ENCODE measurements at regions not wholly inside any gene's neighbourhood (a gene's known extent, or its start where the extent isn't known, plus 50 kb on each side); places are given as distances from the start of the nearest gene placed in this dataset.
"Not testable (repeated sequence)": the region's sequence is repeated elsewhere in the genome, so short reads cannot be mapped to it uniquely, and the experiment has no call there.

DNA sequence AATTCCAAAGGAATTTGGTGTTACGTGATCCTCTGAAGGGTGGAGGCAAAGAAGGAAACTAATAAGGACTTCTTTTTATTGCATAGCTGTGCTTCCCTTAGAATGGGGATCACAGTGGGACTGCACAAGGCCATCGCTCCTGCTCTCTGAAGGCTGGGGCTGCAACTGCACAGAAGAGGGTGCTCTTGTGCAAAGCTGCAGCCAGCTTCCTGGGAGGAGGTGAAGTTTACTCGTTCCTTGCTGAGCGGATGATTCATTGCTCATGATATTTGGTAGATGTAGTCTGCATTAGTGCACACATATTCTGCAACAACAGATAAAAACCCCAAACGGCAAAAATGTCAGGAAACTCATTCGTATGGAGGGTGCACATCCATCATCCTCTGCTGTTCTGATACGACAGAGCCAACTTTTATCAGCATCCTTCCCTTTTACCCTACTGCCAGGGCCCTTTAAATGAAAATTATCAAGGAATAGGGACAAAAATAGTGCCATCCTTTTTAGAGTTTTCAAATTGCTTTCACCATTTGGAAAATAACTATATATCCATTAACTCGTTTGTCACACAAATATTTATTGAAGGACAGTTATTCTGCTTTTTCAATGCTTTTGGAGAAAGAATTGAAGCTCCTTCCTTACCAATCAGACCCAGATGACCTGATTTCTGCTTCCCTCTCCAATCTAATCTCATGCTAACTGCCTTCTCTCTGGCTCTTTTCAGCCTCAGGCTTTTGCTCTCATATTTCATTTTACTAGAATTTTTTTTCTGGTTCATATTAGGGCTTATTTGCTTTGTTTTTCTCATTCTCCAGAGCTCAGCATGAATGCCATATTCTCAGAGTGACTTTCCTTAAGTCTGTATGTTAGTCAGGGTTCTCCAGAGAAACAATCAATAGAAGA is 263.6 kb downstream of the DUSP10 start:
- peak; percentile 58 for DNase-seq

DNA sequence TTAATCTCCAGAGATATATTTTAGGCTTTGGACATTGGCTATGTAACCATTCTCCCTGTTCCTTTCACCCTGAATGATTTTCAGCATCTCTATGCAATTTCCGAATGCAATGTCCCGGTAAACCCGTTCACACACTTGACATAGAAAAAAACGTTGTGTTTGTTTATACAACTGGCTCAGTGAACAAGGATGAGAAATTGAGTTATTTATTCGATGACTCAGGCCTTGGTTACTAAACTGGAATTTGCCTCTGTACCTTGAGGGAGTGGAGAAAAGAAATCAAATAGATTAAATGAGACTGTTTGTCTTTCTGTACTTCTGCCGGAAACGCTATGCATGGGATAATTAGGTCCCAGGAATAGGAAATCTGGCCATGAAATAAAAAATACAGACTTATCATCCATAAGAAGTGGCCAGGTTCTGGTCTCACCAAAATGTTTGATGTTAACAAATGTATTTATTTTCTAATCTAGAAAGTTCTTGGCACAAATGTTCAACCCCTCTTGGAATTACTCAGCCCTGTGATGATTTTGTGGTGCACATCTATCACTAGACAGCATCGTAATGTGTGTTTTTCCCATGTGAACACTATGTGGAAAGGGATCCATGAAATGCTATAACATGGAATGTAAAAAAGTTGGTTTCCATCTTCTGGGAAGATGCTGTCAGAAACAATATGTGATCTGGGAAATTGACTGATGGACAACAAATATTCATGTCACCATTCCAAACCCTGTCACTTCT is 253.9 kb downstream of the DUSP10 start:
- DNase-seq: no peak

DNA sequence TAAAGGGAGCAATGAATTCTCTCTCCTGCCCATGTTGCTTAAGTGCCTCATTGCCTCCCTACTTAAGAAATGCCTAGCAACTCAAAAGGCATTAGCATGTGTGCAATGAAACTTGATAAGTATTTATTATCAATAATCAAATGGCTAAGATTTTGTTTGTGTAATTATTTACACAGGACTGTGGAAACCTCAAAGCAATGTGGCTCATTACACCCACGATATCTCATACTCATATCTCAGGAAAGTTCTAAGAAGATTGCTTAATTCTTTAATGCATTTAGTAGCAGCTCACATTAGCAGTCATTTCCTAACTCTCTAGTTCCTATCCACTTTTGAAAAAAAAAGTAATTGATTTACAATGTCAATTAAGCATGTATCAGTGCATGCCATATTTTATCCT is 253.3 kb downstream of the DUSP10 start:
- no peak for DNase-seq

DNA sequence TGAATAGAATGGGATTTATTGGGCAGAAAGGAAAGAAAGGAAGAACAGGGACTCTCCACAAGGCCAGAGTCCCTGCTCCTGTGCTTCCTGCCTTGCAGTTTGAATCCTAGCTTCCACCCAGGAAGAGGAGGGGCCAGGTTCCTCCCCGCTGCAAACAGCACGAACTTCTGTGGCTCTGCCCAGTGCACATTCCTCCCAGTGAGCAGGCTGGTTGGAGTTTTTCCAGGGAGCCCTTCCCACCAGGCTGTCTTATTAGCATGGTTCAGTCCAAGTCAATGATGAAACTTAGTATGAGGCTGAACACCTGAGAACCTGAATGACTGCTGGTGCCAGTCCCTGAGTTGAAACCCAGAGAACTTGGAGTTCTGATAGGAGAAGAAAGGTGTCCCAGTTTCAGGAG is 247.2 kb downstream of the DUSP10 start:
- DNase-seq: no peak

DNA sequence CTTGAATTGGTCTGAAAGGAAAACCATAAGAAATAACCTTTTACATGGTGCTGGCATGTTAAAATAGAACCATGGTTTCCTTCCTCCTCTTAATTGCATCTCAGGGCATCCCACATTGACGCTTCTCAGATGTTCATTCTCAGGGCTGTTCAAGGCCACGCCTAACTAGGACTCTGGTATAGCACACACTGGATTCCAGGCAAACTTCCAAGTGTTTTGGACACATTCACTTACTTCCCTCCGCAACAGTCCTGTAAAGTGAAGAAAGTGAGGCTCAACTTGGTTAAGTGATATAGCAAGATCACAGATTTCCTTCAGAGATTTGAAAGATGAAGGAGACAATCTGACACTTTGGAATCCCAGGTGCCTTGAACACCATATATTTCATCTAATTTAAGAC is 244.8 kb downstream of the DUSP10 start:
- no peak for DNase-seq

DNA sequence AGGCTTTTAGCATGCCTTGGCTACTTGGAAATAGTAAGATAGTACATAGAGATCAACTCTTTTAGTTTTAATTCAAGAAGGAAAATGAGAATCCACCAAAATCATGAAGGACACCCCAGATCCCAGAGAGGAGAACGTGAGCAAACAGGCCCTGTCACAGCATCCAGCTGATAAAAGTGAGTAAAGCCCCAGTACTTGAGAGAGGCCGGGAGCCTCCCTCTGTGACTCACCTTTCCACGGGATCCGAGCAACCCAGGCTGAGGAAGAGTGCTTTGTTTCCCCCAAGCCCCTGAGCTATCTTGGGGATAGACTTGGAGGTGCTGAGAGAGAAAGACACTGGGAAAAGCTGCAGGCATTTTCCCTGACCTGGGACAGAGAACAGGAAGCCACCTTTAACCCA is 238.6 kb downstream of the DUSP10 start:
- DNase-seq: no peak

DNA sequence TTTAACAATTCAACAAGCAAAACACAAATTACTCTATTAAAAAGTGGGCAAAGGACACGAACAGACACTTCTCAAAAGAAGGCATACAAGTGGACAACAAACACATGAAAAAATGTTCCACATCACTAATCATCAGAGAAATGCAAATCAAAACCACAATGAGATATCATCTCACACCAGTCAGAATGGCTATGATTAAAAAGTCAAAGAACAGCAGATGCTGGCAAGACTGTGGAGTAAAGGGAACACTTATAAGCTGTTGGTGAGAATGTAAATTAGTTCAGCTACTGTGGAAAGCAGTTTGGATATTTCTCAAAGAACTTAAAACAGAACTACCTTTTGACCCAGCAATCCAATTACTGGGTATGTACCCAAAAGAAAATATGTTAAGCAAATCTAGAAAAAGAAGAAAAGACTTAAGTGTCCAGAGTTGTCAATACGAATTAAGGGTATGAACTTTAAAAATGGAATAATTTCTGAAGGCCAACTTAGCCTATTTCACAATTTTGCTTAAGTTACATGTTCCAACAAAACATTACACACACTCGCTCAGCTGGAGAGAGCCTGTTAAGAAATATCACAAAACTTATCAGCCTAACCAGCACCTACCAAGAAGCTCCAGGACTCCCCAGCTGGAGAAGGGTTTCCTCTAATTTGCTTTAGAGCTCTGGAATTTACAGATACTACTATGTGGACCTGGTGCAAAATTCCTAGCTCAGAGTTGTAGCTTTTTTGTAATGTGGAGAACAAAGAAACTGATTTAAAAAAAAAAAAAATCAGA is 232.1 kb downstream of the DUSP10 start:
- no peak for DNase-seq

DNA sequence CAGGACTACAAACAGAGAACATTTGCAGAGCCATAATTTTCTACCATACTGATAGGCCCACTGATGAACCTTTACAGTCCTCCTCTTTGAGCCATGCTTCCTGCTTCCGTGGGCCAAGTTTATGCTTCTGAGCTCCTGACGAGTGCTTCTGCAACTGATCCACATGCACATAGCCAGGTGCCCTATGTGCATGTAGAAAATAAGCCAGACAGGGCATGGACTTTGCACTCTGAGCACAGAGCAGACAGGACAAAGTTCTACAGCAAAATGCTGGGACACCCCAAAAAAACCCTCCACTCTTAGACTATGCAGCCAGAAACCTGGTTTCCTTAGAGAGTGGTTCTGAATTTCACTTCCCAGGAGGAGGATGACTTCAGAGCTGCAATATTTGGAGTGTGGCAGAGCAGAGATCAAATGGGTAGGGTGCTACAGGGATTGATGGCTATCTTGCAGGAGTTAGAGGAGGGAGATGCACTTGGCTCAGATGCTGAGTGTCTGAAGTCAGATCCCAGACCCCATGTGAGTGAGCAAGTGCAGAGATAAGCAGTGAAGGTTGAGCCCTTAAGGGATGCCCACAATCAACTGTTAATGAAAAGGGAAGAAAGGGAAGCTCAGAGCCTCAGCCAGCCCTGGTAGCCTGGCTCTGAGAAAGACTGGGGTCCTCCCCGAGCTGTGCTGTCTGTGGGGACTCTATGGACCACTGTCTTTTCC is 230.9 kb downstream of the DUSP10 start:
- DNase-seq: no peak

DNA sequence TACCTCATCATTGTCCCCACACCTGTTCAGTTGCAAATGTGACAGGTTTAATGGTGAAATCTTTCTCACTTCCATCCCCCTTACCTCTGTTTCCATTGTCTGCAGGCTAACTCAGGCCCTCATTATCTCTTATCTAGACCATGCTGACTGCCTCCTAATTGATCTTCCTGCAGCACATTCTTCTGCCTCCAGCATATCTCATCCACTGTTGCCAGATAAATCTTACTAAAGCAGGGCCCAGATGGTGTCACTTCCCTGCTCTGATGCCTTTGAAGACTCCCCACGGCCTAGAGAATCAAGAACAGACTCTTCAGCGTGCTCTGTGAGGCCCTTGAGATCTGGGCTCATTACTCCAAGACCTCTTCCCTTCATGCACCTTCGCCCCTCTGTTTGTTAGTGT is 230.1 kb downstream of the DUSP10 start:
- DNase-seq: no peak

DNA sequence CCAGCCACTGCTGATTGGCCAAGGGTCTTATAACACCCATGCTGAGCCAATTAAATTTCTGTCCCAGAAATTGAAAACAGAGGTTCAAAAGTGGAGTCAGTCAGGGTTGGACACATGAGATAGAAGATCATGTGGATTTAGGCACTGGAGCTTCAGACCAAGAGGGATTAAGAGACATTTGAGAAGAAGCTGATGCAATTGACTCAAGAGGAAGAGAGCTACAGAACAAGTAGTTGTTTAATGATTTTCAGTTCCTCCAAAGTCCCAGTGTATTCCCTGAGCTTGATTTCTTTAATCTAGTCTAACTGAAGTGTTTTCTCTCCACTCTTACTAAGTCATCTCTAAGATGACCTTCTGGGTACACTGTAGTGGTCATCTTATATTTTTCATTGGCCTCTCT is 227.1 kb downstream of the DUSP10 start:
- DNase-seq: no peak

DNA sequence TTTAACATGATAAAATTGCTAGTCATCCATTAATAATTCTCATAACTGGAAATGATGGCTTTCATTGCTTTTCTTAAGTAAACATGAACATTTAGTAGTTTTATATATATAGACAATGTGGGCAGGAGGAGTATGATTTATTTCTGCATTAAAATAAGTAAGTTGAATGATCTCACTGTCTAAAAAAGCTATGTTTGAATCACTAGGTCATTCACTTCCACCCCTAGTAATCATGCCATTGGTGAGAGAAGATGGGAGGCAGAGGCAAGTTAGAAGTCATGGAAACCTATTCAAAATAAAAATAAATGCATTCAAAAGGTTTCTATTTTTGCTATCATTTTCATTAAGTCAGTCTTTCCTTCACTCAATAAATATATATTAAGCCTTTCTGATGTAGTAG is 226.4 kb downstream of the DUSP10 start:
- no peak for DNase-seq

DNA sequence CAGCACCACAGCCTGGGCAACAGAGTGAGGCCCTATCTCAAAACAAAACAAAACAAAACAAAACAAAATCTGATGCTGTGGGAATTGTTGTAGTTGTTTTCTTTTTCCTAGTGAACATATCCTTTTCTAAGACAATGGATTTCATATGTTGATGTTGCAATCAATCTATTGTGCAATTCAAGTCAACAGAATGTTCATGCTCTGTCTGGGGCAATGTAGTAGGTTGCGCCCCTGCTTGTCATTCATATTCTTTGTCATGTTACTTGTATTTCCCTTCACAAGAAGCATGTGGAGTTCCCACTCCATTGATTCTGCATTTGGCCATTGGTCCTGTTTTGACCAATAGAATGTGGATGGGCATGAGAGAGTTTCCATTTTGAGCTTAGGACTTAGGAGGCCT is 223.9 kb downstream of the DUSP10 start:
- DNase-seq: no peak

DNA sequence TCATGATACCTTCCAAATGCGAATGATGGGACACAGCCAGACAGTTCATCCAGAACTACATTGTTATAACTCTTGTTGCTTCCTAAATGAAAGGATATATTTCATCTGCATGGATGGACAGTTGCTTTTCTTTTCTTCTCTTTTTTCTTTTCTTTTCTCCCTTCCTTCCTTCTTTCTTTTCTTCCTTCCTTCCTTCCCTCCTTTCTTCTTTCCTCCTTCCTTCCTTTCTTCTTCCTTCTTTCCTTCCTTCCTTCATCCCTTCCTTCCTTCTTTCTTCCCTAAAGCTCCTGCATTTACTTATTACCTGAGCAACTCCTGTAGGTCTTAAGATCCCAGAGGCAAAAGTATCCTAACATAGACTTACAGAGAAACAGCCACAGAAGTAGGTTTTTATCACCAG is 221.6 kb downstream of the DUSP10 start:
- DNase-seq: no peak

DNA sequence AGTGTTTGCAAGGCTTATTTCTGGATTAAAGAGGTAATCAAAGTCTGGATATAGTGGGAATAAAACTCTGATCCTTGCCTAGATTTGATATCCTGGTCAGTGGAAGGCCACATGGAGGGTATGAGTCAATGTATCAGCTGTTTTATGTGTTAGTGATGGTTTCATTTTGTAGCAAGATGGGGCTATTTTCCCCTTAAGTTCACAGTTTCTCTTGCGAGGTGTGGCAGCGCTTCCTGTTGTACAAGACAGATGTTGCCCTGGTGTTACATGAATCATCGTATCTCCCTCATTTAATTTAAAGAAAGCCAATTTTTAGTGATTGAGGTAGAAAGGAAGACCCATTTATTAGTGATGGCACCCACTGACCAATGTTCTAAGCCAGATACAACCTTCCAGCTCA is 220.2 kb downstream of the DUSP10 start:
- no peak for DNase-seq

DNA sequence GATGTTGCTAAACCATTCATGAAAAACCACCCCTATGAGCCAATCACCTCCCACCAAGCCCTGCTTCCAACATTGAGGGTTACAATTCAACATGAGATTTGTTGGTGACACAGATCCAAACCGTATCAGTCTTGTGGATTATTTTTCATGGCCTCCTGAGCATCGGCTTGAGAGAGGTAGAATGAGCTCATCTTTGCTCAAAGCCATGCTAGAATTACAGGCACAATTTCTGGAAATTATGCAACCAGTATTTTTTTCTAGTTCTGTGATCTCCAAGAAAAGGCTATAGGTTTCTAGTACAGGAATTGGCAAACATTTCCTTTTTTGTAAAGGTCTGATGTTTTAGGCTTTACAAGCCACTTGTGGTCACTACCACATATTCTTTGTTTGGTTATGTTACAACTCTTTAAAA is 219.4 kb downstream of the DUSP10 start:
- no peak for DNase-seq

DNA sequence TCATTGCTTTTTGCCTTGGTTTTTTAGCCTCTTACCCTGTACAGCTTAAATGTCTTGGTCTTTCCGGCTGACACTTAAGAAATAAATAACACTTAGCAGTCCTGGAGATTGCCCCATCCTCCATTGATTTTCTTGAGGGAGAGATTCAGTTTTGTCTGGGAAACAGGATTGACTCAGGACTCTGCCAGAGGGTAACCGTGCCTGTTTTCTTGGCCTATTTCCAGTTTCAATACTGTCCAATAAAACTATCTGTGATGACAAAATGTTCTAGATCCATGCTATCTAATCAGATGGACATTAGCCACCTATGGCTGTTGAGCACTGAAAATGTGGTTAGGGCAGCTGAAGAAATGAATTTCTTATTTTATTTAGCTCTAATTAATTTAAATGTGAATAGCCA is 216.1 kb downstream of the DUSP10 start:
- no peak for DNase-seq

DNA sequence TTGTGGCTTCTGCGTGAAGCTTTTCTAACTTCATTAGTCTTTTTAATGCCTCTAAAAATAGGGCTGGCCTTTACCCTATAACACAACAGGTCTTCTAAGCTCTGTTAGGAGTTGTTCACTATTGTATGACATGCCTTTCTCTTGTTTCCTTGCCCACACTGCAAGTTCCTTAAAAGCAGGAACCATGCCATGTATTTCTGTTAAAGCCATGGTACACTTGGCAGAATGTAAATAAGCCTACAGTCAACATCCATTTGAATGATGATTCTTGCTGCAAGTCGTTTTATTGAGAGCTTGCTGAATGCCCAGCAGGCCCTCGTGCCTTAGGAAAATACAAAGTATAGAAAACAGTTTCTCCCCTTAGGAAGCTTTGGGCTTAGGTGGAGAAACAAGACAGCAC is 214.6 kb downstream of the DUSP10 start:
- DNase-seq: no peak

DNA sequence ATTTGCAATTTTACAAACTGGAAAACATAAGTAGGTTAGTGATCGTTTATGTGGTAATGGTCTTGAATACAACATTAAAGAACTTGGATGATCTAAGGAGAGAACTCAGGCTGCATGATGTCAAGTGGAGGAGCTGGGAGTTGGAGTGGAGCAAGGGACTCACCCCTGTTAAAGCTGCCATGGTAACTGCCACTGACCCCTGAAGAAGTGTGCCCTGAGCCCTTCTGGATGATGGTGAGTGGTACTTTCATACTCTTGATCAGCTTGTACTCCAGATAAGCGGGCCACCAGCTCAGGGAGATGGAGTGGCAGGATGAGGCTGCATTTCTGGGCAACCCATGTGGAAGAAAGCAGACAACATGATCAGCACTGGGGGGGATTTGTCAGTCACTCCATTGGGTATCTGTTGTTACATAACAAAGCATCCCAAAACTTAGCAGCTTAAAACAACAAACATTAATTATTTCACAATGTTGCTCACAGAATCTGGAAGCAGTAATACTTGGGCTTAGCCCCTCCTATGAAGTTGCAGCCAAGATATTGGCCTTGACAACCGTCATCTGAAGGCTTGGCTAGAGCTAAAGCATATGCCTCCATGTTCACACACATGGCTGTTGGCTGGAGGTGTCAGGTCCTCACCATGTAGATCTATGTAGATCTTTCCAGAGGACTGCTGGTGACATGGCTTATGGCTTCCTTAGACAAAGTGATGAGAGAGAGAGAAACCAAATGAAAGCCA is 213.8 kb downstream of the DUSP10 start:
- DNase-seq: no peak

DNA sequence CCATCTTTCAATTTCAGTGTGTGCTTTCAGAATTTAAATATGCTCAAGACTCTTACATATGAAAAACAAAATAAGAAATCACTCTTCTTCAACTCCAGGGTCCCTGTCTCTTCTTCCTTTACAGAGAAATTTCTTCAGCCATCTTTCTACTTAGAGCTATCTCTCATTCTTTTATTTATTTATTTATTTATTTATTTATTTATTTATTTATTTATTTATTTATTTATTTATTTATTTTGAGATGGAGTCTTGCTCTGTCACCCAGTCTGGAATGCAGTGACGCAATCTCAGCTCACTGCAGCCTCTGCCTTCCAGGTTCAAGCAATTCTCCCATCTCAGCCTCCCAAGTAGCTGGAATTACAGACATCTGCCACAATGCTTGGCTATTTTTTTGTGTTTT is 211.7 kb downstream of the DUSP10 start:
- DNase-seq: not testable (repeated sequence)

DNA sequence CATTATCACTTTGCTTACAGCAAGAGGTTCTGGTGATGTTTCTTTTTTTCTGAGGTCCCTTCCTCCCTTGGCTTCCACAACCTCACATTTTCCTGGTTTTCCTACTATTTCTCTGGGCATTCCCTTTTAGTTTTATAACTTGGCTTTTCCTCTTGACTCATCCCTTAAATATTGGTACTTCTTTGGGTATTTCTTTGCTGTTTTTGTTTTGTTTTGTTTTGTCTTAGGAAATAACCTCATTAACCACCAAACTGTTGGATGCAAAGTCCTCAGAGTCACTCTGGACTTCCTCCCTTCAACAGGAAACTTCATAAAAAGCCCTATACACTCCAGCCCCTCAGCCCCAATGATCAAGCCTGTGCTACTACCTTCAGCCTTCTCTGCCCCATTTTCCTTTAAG is 211.1 kb downstream of the DUSP10 start:
- no peak for DNase-seq

DNA sequence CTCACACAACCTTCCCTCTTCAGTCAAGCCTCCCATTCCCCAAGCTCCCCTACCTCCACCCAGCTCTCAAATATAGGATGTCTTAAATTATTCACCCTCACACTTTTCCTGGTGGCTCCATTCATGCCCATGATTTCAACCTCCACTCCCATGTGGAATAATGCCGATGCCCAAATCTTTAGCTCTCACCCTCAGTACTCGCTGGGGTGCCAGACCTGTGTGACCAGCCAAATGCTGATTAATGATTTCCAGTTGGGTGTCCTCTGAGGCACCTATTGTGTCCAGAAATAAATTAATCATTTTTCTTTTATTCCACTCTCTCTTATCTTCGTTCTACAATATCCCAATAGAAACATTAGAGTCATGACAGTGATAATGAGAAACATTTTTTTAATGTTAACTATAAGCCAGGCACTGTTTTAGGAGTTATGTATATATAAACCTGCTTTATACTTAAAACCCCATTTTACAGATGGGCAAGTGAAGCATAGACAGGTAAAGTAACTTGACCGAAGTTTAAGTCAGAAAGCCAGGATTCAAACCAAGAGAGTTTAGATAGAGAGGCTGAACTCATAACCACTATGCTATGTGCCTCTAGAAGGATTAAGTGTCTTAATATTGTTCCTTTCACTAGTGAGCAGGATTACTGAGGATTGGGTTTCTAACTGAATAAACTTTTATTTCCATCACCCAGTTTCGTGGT is 209.7 kb downstream of the DUSP10 start:
- no peak for DNase-seq

DNA sequence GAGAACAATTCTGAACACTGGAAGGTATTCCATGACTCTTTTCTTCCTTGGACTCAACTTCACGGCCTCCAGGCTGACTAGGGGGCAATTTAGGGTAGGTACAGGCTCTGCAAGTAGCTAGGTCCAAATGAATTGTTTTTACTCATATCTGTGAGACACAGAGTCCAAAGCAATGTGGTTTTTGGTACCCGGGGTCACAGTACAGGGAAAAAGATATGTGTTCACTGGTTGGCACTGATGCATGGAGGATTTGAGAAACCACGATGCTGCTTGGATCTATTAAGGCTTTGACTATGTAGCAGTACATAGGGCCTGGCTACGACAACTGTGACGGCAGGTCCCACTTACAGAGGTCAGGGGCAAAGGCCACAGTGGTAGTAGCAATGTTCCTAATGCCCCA is 200.6 kb downstream of the DUSP10 start:
- DNase-seq: no peak

Measured in CD4-positive, alpha-beta T cell treated with Interleukin-17A for 4 hours (primary cell).